HepG2 (cell line): ENCODE measurements at regions not wholly inside any gene's neighbourhood (a gene's known extent, or its start where the extent isn't known, plus 50 kb on each side); places are given as distances from the start of the nearest gene placed in this dataset.

Experiments used
- ATAC-seq: fragments of 200-7000 bp; cut with Tn5 transposase; 3 replicates; pipeline ENCODE4 v1.9.1; 2020; ENCODE audit warnings: mild to moderate bottlenecking, moderate library complexity
- BruUV-seq: library from RNA; stranded (reverse); fragments of 400-500 nt; replicated peaks from 2 replicates; lab custom pipeline; 2021; lab: Mats Ljungman, UMichigan
- CTCF ChIA-PET: fragments of 300-600 bp; formaldehyde crosslinking; extraction: SDS; loops from one replicate; lab custom pipeline; 2021; ENCODE audit warnings: low total read pairs, inconsistent platforms, low intra/inter-chr PET ratio; lab: Yijun Ruan, JAX
- POLR2A ChIA-PET: fragments of 350-600 bp; sonication (Branson Sonifier 250); formaldehyde crosslinking; loops from one replicate; lab custom pipeline; 2020; ENCODE audit warnings: antibody characterized with exemption, inconsistent platforms; lab: Yijun Ruan, JAX
- DNase-seq: peaks from one replicate; pipeline ENCODE4 v3.0.0-alpha.2; 2015; ENCODE audit warnings: low spot score
- FAIRE-seq: peaks from 3 replicates; lab custom pipeline; 2011; peaks lifted over from hg19 to GRCh38; lab: Jason Lieb, UNC
- H2AFZ ChIP-seq: one replicate; pipeline ENCODE4 v1.6.1; 2011; ENCODE audit warnings: low read length, inconsistent platforms
- H3K27ac ChIP-seq: fragments of 300-600 bp; 3 replicates; pipeline ENCODE4 v1.8.0; 2011; ENCODE audit warnings: mixed run types, mild to moderate bottlenecking, mixed read lengths, low read length, inconsistent platforms; ENCODE audit not compliant: insufficient read depth; ENCODE audit errors: extremely low read length
- H3K27me3 ChIP-seq, 2 experiments: fragments of 200-600 bp in 1 of 2; 2 replicates in 1 of 2; 3 replicates in 1 of 2; pipeline versions ENCODE4 v1.6.0 to v1.8.0; 2011; ENCODE audit warnings: low read length in 2 of 2, mild to moderate bottlenecking in 2 of 2, moderate library complexity in 2 of 2, inconsistent platforms in 1 of 2; ENCODE audit not compliant: insufficient read depth in 2 of 2, control insufficient read depth in 1 of 2
- H3K36me3 ChIP-seq, 2 experiments: fragments of 200-600 bp in 1 of 2; replicated peaks in 1 of 2; 2 replicates in 1 of 2; 3 replicates in 1 of 2; pipeline versions ENCODE4 v1.5.1 to v1.8.0; 2011; ENCODE audit warnings: low read length in 2 of 2, inconsistent platforms in 1 of 2; ENCODE audit not compliant: insufficient read depth in 2 of 2, control insufficient read depth in 1 of 2
- H3K4me1 ChIP-seq: 2 replicates; pipeline ENCODE4 v1.5.1; 2012; ENCODE audit warnings: low read length, inconsistent platforms; ENCODE audit not compliant: insufficient read depth
- H3K4me2 ChIP-seq: 2 replicates; pipeline ENCODE4 v1.6.0; 2011; ENCODE audit warnings: low read depth, low read length, inconsistent platforms
- H3K4me3 ChIP-seq, 3 experiments: fragments of 200-600 bp in 1 of 3; sonication (generic), shearing (Covaris generic) in 1 of 3; replicated peaks in 1 of 3; 2 replicates each; pipeline ENCODE4 v1.5.1; 2011 to 2016; ENCODE audit warnings: low read length in 3 of 3, inconsistent platforms in 2 of 3, low read depth in 2 of 3, mild to moderate bottlenecking in 2 of 3, control low read depth in 1 of 3, mixed read lengths in 1 of 3; ENCODE audit not compliant: insufficient read depth in 1 of 3
- H3K79me2 ChIP-seq: one replicate; pipeline ENCODE4 v1.6.1; 2011; ENCODE audit warnings: low read length, inconsistent platforms; ENCODE audit not compliant: insufficient read depth
- H3K9ac ChIP-seq: 2 replicates; pipeline ENCODE4 v1.6.0; 2011; ENCODE audit warnings: mild to moderate bottlenecking, low read depth, low read length, inconsistent platforms; ENCODE audit not compliant: insufficient read depth
- H3K9me3 ChIP-seq: 2 replicates; pipeline ENCODE4 v1.5.1; 2012; ENCODE audit warnings: mild to moderate bottlenecking, low read length
- H4K20me1 ChIP-seq: 2 replicates; pipeline ENCODE4 v1.6.0; 2011; ENCODE audit warnings: inconsistent platforms, mild to moderate bottlenecking, low read length, moderate library complexity; ENCODE audit not compliant: insufficient read depth
- ARID5B ChIP-seq: IDR thresholded peaks from 2 replicates; pipeline ENCODE4 v1.4.0; 2020; ENCODE audit warnings: mild to moderate bottlenecking, missing genetic modification reagents
- CBX2 ChIP-seq, 2 experiments: fragments of 200-600 bp in 1 of 2; sonication (generic); formaldehyde crosslinking in 1 of 2; IDR thresholded peaks; 2 replicates each; pipeline versions ENCODE4 v1.7.0 to v1.8.1; 2018 to 2022; ENCODE audit warnings: low read depth in 2 of 2, low read length in 1 of 2, mild to moderate bottlenecking in 1 of 2, missing genetic modification reagents in 1 of 2
- CREB1 ChIP-seq, 2 experiments: fragments of 450-650 bp in 1 of 2; IDR thresholded peaks; 2 replicates each; pipeline ENCODE4 v1.6.1; 2016 to 2017; ENCODE audit warnings: control low read depth in 1 of 2, mild to moderate bottlenecking in 1 of 2, missing compliant biosample characterization in 1 of 2, missing genetic modification characterization in 1 of 2
- MEF2D ChIP-seq: sonication (generic); formaldehyde crosslinking; IDR thresholded peaks from 2 replicates; pipeline ENCODE4 v1.5.1; 2020; ENCODE audit warnings: mild to moderate bottlenecking, missing genetic modification reagents
- NR0B2 ChIP-seq: sonication (generic); formaldehyde crosslinking; IDR thresholded peaks from 2 replicates; pipeline ENCODE4 v1.4.0; 2020; ENCODE audit warnings: mild to moderate bottlenecking, missing genetic modification reagents
- PHF8 ChIP-seq: sonication (generic); formaldehyde crosslinking; IDR thresholded peaks from 2 replicates; pipeline ENCODE4 v1.5.0; 2020; ENCODE audit warnings: missing genetic modification reagents
- ZBTB34 ChIP-seq: sonication (generic); formaldehyde crosslinking; IDR thresholded peaks from 2 replicates; pipeline ENCODE4 v1.8.0; 2022; ENCODE audit warnings: mild to moderate bottlenecking, missing genetic modification reagents
- ZNF503 ChIP-seq: sonication (generic); formaldehyde crosslinking; IDR thresholded peaks from 2 replicates; pipeline ENCODE4 v1.4.0; 2020; ENCODE audit warnings: missing genetic modification reagents
- ZNF547 ChIP-seq: sonication (generic); formaldehyde crosslinking; IDR thresholded peaks from 2 replicates; pipeline ENCODE4 v1.5.1; 2020; ENCODE audit warnings: mild to moderate bottlenecking, missing genetic modification reagents
- ZNF768 ChIP-seq: sonication (generic); formaldehyde crosslinking; IDR thresholded peaks from 2 replicates; pipeline ENCODE4 v1.4.0; 2020; ENCODE audit warnings: missing genetic modification reagents
- WGBS: methylation state at CpG from one replicate; pipeline ENCODE4 v1.1.6; 2017; ENCODE audit warnings: low lambda C conversion rate; 5-methylcytosine and 5-hydroxymethylcytosine counted together
- in situ Hi-C: cut with HindIII; loops from 2 replicates; pipeline ENCODE4 v1.10.0; 2017; ENCODE audit warnings: low pct_unique_long_range_greater_than_20kb; ENCODE audit not compliant: extremely low pct_ligation_motif_present
- intact Hi-C: fragments of 100-400 bp; cut with micrococcal nuclease; formaldehyde crosslinking; loops from one replicate; pipeline ENCODE4 v1.10.0; 2022; ENCODE audit not compliant: unreplicated experiment

- no peak for FAIRE-seq
- Histone ChIP-seq H3K9me3 (no peaks in the 10 kb centered on the region), H4K20me1 (no peaks in the 10 kb centered on the region), H3K27ac (no peak overlapping the region), H3K36me3 (no peaks in the 10 kb centered on the region), H2AFZ (no peak overlapping the region), H3K27me3 (peaks cover 3 to 42% of the 10 kb centered on the region in 2 experiments; a peak in 3 of 5 replicates), H3K4me1 (no peaks in the 10 kb centered on the region), H3K4me3 (no peak overlapping the region), H3K79me2 (no peaks in the 10 kb centered on the region), H3K4me2 (no peak overlapping the region), H3K9ac (no peak overlapping the region)
- no TSS peak for BruUV-seq
- intact Hi-C loops: no loop called here
- DNase-seq: no peak
- TF ChIP-seq ZNF547 (CRISPR knock-in tag): no peak
- no peak for TF ChIP-seq ZNF768 (CRISPR knock-in tag)
- no peak for TF ChIP-seq MEF2D
- no peak for TF ChIP-seq NR0B2 (CRISPR knock-in tag)
- TF ChIP-seq CREB1 (IDR thresholded peaks at IDR 0.05): peak; percentile 83
- TF ChIP-seq CREB1 (CRISPR knock-in tag; IDR thresholded peaks at IDR 0.05): no peak
- CTCF ChIA-PET: no interaction called here
- POLR2A ChIA-PET: no interaction called here
- 28% methylated on average over 15 of the region's 15 CpGs for WGBS
- ATAC-seq: no peak
- in situ Hi-C loops: loop anchor here (25.0 kb wide), 1 partner anchor 216 kb away; no protein-coding TSS in a partner anchor
Observed at GRCh38 chr13:112220925-112221324, 154.0 kb downstream of the SOX1 start.

- H3K27me3 ChIP-seq: peaks cover 4 to 44% of the 10 kb centered on the region in 2 experiments; a peak in 3 of 5 replicates
- TF ChIP-seq CBX2 (IDR thresholded peaks at IDR 0.05; ENCODE audit: low read depth, low read length): no peak
- no peak for TF ChIP-seq CBX2 (CRISPR knock-in tag; IDR thresholded peaks at IDR 0.05; ENCODE audit: low read depth)
- no peak for TF ChIP-seq ZNF503
- TF ChIP-seq PHF8: no peak
- TF ChIP-seq ARID5B (CRISPR knock-in tag): no peak
- TF ChIP-seq ZBTB34 (CRISPR knock-in tag): no peak
Observed at GRCh38 chr13:112222971-112223370, 153.2 kb upstream of the SPACA7 start.

More at GRCh38 chr13:112222971-112223370, 153.2 kb upstream of the SPACA7 start:
- no TSS peak for BruUV-seq
- Histone ChIP-seq H3K36me3 (no peaks in the 10 kb centered on the region; a peak in 1 of 5 replicates), H3K9ac (no peak overlapping the region), H3K4me2 (no peak overlapping the region), H3K9me3 (no peaks in the 10 kb centered on the region), H2AFZ (no peak overlapping the region), H3K4me3 (no peak overlapping the region), H3K79me2 (no peaks in the 10 kb centered on the region), H3K27ac (no peak overlapping the region), H4K20me1 (no peaks in the 10 kb centered on the region; the same call in 1 of the 2 replicates), H3K4me1 (no peaks in the 10 kb centered on the region)
- no peak for DNase-seq
- intact Hi-C loops: no loop called here
- 14% methylated on average over 8 of the region's 14 CpGs for WGBS
- POLR2A ChIA-PET: no interaction called here
- no peak for FAIRE-seq
- CTCF ChIA-PET: no interaction called here
- ATAC-seq: no peak
- in situ Hi-C loops: loop anchor here (25.0 kb wide), 1 partner anchor 214 kb away; no protein-coding TSS in a partner anchor
